GM12892 (cell line): ENCODE measurements at regions not wholly inside any gene's neighbourhood (a gene's known extent, or its start where the extent isn't known, plus 50 kb on each side); places are given as distances from the start of the nearest gene placed in this dataset.

Experiments
- POLR2A ChIP-seq: IDR thresholded peaks from 2 replicates; pipeline ENCODE4 v1.6.1; 2011; ENCODE audit warnings: low read depth, low read length, control low read depth
- POLR2AphosphoS5 ChIP-seq: IDR thresholded peaks from 2 replicates; pipeline ENCODE4 v1.6.1; 2011; ENCODE audit warnings: low read depth, low read length, control low read depth

DNA sequence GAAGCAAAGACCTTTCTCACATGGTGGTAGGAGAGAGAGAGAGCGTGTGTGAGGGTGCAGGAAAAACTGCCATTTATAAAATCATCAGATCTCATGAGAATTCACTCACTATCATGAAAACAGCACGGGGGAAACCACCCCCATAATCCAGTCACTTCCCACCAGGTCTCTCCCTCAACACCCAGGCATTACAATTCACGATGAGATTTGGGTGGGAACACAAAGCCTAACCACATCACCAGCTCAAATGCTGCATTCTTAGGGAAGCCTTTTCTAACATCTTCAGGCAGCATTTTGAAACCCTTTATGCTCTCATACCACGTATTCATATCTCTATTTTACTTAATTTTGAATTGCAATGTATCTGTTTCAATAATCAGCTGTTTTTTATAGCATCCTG lies 165.9 kb downstream of the TMTC3 start:
- TF ChIP-seq POLR2A (no peak), POLR2AphosphoS5 (no peak)
